Large intestine (tissue), 3 donors: ENCODE measurements at regions not wholly inside any gene's neighbourhood (a gene's known extent, or its start where the extent isn't known, plus 50 kb on each side); places are given as distances from the start of the nearest gene placed in this dataset.
A peak's percentile ranks its signal among the peaks of the same experiment; 100 is the strongest.

Experiments used
- DNase-seq, 2 donors: peaks; one replicate each; pipeline versions ENCODE4 v3.0.0 to v3.0.0-alpha.2; 2013
- H3K27ac ChIP-seq: one replicate; pipeline ENCODE4 v1.5.1; 2013; ENCODE audit warnings: low read length
- H3K27me3 ChIP-seq: 2 replicates; pipeline ENCODE4 v1.6.1; 2013; ENCODE audit warnings: low read length; ENCODE audit not compliant: control insufficient read depth, insufficient read depth
- H3K36me3 ChIP-seq: 2 replicates; pipeline ENCODE4 v1.6.1; 2013; ENCODE audit warnings: low read length; ENCODE audit not compliant: control insufficient read depth, insufficient read depth
- H3K4me1 ChIP-seq: one replicate; pipeline ENCODE4 v1.6.1; 2013; ENCODE audit warnings: low read length; ENCODE audit not compliant: control insufficient read depth, insufficient read depth
- H3K4me3 ChIP-seq: one replicate; pipeline ENCODE4 v1.5.1; 2013; ENCODE audit warnings: low read length
- H3K9me3 ChIP-seq: one replicate; pipeline ENCODE4 v1.6.1; 2013; ENCODE audit warnings: mild to moderate bottlenecking, low read depth, low read length, moderate library complexity; ENCODE audit not compliant: control insufficient read depth
- WGBS: methylation state at CpG from one replicate; pipeline ENCODE4 v1.1.5; 2013; ENCODE audit warnings: low lambda C conversion rate; ENCODE audit not compliant: insufficient coverage; 5-methylcytosine and 5-hydroxymethylcytosine counted together

DNA sequence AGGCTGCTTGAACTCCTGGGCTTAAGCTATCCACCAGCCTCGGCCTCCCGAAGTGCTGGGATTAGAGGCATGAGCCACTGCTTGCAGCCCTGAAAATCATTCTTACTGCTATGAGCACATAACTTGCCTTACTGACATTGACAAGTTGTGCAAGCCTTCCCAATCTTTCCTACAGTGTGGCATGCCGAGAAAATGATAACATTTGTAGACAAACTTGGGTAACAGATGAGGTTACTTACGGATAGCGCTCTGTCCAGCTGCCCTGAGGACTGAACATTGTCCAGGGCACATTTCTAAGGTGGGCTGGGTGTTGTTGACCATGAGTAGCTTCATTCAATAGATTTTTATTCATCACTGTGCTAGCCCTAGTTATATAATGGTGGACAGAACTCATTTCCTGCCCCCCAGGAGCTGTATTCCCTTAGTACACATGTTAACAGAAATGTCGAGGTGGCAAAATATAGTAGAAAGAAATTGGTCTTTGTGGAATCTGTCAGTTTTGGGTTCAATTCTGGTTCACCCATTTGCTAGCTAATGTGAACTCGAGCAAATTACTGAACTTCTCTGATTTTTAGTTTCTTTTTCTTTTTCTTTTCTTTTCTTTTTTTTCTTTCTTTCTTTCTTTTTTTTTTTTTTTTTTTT, 118.4 kb upstream of the AKIRIN2 start:
- Histone ChIP-seq H3K27ac (no peak overlapping the region), H3K4me1 (no peaks in the 10 kb centered on the region), H3K27me3 (no peaks in the 10 kb centered on the region), H3K9me3 (no peaks in the 10 kb centered on the region), H3K36me3 (no peaks in the 10 kb centered on the region), H3K4me3 (no peak overlapping the region)
- WGBS: 100% methylated on average over 1 of the region's 7 CpGs
- no peak for DNase-seq

DNA sequence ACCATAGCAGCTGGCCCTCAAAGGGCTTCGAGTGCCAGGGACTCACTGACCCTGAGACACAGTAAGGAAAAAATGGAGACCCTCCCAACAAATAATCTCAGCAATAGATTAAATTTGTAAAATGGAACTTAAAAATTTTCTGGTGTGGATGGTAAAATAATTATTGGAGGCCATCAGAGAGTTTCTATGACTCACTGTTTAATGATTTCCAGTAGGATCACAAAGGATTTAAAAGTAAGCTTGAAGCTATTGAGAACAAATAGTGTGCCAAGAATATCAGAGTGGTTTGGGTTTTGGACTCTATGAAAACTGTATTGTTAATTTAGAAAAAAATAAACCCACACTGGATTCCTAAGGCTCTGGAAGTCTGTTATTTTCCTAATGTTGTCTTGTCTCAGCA, 115.2 kb upstream of the AKIRIN2 start:
- no peak overlapping the region for H3K4me3 ChIP-seq
- H3K9me3 ChIP-seq: no peaks in the 10 kb centered on the region
- no peak overlapping the region for H3K27ac ChIP-seq
- no peaks in the 10 kb centered on the region for H3K4me1 ChIP-seq
- H3K36me3 ChIP-seq: no peaks in the 10 kb centered on the region
- H3K27me3 ChIP-seq: no peaks in the 10 kb centered on the region
- WGBS: no CpG with 5 or more reads among the region's 1 CpG
- DNase-seq: no peak

DNA sequence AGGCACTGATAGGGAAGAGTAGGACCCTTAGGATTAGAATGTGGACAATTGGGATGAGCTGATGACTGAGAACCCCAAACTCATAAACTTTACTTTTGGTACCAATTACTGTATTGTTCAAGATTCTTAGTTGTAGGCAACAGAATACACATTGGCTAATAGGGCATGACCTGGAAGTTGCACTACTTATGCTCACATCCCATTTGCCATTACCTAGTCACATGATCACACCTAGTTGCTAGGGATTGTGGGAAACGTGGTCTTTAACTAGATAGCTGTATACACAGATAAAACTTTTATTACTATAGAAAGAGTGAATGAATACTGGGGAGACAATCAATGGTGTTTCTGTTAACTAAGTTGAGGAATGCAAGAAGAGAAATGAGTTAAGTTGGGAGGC, 113.4 kb upstream of the AKIRIN2 start:
- no peaks in the 10 kb centered on the region for H3K27me3 ChIP-seq
- no peak overlapping the region for H3K27ac ChIP-seq
- no peaks in the 10 kb centered on the region for H3K4me1 ChIP-seq
- H3K9me3 ChIP-seq: no peaks in the 10 kb centered on the region
- no CpG with 5 or more reads among the region's 1 CpG for WGBS
- H3K36me3 ChIP-seq: no peaks in the 10 kb centered on the region
- H3K4me3 ChIP-seq: no peak overlapping the region
- DNase-seq: no peak

DNA sequence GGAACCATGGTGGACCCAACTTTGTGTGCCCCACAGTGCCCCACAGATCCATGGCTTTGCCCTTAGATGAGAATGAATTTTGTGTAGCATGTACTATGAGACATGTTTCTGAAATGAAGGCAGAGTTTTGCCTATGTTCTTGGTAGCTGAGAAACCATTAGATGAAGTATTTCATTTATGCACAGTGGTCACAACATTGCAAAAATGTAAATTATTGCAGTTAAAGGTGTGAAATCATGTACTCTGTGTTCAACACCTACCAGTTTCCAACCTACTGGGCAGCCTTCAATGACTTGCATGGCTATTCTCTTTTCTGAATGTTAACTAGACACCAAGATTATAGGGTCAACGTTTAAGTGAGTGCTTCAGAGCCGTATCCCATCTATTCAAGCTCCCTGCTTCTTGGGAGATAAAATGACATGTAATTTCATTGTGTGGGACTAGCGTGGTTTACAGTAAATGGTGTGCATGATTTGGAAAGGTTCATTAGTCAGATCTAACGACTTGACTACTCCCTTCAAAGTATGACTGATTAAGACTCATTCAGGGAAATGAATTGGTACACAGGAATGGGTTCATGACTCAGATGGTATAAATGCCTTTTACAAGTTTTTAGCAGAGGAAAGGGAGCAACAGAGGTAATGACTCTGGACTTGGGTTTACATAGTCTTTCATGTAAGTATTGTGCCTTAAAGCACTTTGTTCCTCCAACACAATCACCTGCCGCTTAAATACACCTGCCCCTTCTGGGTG, 106.1 kb upstream of the AKIRIN2 start:
- no peak overlapping the region for H3K27ac ChIP-seq
- WGBS: 100% methylated on average over 1 of the region's 5 CpGs
- H3K27me3 ChIP-seq: no peaks in the 10 kb centered on the region
- H3K9me3 ChIP-seq: no peaks in the 10 kb centered on the region
- H3K36me3 ChIP-seq: no peaks in the 10 kb centered on the region
- H3K4me3 ChIP-seq: no peak overlapping the region
- DNase-seq: no peak
- H3K4me1 ChIP-seq: no peaks in the 10 kb centered on the region

DNA sequence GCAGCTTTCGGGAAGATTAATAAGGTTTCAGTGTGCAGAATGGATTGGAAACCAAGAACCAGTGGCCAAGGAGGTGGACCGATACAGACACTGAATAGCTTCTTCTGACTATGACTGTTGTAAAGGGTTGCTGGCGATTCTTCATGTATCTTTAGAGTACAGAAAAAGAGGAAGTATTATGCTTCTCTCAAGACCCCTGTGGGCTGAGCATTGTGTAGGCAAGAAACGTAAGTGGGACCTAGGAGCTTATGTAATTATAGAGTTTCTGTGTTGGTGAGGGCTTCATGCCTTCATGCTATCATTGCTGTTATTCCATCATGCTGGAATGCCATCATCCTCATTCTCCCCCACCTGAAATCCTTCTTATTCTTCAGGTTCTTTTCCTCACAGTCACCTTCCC, 105.4 kb upstream of the AKIRIN2 start:
- Histone ChIP-seq H3K4me1 (no peaks in the 10 kb centered on the region), H3K9me3 (no peaks in the 10 kb centered on the region), H3K27ac (no peak overlapping the region), H3K4me3 (no peak overlapping the region), H3K27me3 (no peaks in the 10 kb centered on the region), H3K36me3 (no peaks in the 10 kb centered on the region)
- no peak for DNase-seq
- no CpG with 5 or more reads among the region's 4 CpGs for WGBS

DNA sequence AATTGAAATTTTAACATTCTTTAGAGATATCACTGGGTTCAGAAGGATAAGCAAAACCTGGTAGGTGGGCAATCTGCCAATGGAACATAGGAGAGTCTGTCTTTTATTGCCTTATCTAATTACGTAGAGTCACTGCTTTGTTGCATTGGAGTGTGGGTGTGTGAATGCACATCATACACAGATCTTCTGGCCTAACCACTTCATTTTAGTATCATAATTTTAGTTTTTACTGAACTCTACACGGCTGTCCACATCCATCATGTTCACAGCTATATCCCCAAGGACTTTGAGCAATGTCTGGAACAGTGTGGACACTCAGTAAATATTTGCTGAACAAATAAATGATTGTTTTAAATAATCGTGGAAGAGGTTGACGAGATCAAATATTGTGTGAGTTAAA, 104.6 kb upstream of the AKIRIN2 start:
- 60% methylated on average over 1 of the region's 4 CpGs for WGBS
- H3K36me3 ChIP-seq: no peaks in the 10 kb centered on the region
- no peak overlapping the region for H3K4me3 ChIP-seq
- no peak overlapping the region for H3K27ac ChIP-seq
- H3K9me3 ChIP-seq: no peaks in the 10 kb centered on the region
- H3K27me3 ChIP-seq: no peaks in the 10 kb centered on the region
- peak in 1 of 2 donors; percentile 14 for DNase-seq
- no peaks in the 10 kb centered on the region for H3K4me1 ChIP-seq

DNA sequence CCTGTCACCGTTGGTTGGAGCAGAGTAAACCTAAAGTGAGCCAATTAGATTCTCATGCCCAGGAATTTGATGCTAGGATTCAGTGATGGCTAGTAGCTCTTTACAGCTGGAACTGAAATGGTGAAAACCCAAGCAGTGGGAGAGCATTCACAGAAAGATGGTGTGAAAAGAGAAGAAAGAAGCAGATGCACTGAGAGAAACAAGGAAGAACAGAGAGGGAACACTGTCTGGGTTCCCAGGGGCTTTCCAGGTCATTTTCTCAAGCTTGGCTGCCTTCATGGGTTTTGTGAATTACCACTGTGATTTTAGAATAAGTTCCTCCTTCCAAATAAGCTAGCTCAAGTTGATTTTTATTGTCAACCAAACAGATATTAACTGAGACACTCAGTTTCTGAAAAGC, 104.1 kb upstream of the AKIRIN2 start:
- H3K27ac ChIP-seq: no peak overlapping the region
- no peaks in the 10 kb centered on the region for H3K9me3 ChIP-seq
- no CpG with 5 or more reads among the region's 1 CpG for WGBS
- H3K4me1 ChIP-seq: no peaks in the 10 kb centered on the region
- DNase-seq: no peak
- no peaks in the 10 kb centered on the region for H3K27me3 ChIP-seq
- H3K4me3 ChIP-seq: no peak overlapping the region
- no peaks in the 10 kb centered on the region for H3K36me3 ChIP-seq

DNA sequence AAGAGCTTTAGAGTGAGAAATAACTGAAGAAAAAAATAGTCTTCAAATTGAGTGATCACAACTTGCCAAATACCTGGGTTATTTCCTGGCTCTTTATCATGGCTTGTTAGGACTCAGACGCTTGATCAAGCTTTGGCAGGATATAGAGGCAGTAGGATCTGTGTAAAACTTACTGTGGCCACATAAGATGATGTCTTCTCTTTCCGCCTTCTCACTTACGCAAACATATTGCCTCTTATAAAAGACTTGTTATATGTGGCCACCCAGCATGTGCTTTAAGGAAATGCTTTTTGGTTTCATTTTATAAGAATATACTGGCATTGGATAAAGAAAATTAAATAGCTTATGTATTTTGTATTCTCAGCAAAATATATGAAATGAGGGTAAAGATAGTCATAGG, 101.8 kb upstream of the AKIRIN2 start:
- WGBS: 100% methylated on average over 2 of the region's 3 CpGs
- Histone ChIP-seq H3K27me3 (no peaks in the 10 kb centered on the region), H3K4me1 (peaks cover 9% of the 10 kb centered on the region), H3K4me3 (no peak overlapping the region), H3K9me3 (no peaks in the 10 kb centered on the region), H3K36me3 (no peaks in the 10 kb centered on the region), H3K27ac (no peak overlapping the region)
- no peak for DNase-seq

DNA sequence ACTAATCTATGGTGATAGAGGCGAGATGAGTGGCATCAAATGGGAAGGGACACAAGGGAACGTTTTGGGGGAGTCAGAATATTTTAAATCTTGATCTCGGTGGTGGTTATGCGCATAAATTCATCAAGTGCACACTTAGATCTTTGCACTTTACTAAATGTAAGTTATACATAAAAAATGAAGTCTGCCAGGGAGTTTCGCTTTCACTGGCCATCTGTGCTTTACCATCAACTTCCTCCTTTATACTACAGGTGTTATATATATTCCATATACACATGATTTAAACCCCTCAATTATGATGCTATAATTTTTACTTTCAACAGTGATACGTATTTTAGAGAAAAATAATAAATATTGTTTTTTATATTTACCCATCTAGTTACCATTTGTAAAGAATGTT, 97.6 kb upstream of the AKIRIN2 start:
- H3K27ac ChIP-seq: peak overlapping the region; percentile 2
- WGBS: 70% methylated on average over 1 of the region's 6 CpGs
- H3K9me3 ChIP-seq: no peaks in the 10 kb centered on the region
- DNase-seq: no peak
- no peak overlapping the region for H3K4me3 ChIP-seq
- peaks cover 22% of the 10 kb centered on the region for H3K4me1 ChIP-seq
- no peaks in the 10 kb centered on the region for H3K36me3 ChIP-seq
- H3K27me3 ChIP-seq: no peaks in the 10 kb centered on the region

DNA sequence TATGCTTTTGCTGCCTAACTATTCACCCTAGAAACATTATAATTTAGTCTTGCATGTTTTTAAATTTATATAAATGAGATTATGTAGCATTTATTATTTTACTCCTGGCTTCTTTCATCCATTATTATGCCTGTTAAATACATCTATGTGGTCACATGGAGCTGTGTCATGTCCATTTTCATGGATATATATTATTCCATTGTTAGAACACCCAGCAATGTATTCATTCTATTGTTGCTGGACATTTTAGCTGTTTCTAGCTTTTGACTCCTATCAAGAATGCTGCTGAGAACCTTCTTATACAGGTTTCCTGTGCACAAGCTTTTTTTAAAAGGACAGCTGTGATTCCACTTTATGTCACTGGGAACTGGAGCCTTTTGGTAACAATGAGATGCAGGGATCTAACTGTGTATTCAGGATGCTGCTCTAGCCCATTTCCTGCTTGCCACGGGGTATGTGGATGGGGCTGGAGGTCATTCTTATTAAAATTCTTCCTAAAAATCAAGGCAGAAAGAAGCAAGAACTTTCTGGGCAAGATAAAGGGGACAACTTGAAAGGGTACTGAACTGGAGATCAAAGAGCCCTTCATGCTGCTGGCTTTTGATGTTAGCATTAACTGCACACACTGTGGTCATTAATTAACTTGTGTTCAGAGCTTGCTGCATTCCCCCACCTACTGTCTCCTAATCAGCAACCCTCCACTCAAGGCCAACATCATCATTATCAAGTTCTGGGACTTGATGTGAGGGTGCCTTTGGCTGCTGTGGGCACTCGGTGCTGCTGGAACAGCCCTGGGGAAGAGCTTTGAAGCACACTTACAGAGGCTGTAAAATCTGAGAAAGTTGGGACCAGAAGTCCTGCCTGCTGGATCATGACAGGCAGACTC, 96.6 kb upstream of the AKIRIN2 start:
- H3K36me3 ChIP-seq: no peaks in the 10 kb centered on the region
- H3K9me3 ChIP-seq: no peaks in the 10 kb centered on the region
- H3K4me1 ChIP-seq: peaks cover 22% of the 10 kb centered on the region
- WGBS: no CpG with 5 or more reads among the region's 2 CpGs
- peak overlapping the region; percentile 2 for H3K27ac ChIP-seq
- no peak overlapping the region for H3K4me3 ChIP-seq
- H3K27me3 ChIP-seq: no peaks in the 10 kb centered on the region
- peak; percentile 26 to 75 for DNase-seq
